Esophagus squamous epithelium (tissue), 5 donors: ENCODE measurements at regions not wholly inside any gene's neighbourhood (a gene's known extent, or its start where the extent isn't known, plus 50 kb on each side); places are given as distances from the start of the nearest gene placed in this dataset.

Experiments used
- DNase-seq: peaks from one replicate; lab custom pipeline; 2025; lab: John Stamatoyannopoulos, UW
- H3K27ac ChIP-seq, 4 donors: fragments of 200-600 bp; sonication (generic); one replicate each; pipeline ENCODE4 v1.5.1; 2016 to 2019; ENCODE audit warnings: mild to moderate bottlenecking in 1 of 4
- H3K27me3 ChIP-seq, 4 donors: fragments of 200-600 bp; sonication (generic); 1 replicate in 3 of 4; 2 replicates in 1 of 4; pipeline versions ENCODE4 v1.5.1 to v1.6.0; 2017 to 2021; ENCODE audit warnings: antibody characterized with exemption in 1 of 4
- H3K36me3 ChIP-seq, 3 donors: fragments of 200-600 bp; sonication (generic); one replicate each; pipeline ENCODE4 v1.5.1; 2016 to 2019
- H3K4me1 ChIP-seq, 3 donors: fragments of 200-600 bp; sonication (generic); one replicate each; pipeline ENCODE4 v1.5.1; 2017 to 2019
- H3K4me3 ChIP-seq, 4 donors: fragments of 200-600 bp; sonication (generic); 1 replicate in 3 of 4; 2 replicates in 1 of 4; pipeline ENCODE4 v1.5.1; 2016 to 2019; ENCODE audit warnings: mild to moderate bottlenecking in 2 of 4, moderate library complexity in 1 of 4
- H3K9me3 ChIP-seq, 3 donors: fragments of 200-600 bp; sonication (generic); one replicate each; pipeline ENCODE4 v1.5.1; 2016 to 2019
- POLR2A ChIP-seq, 4 donors: fragments of 450-650 bp; IDR thresholded peaks; one replicate each; pipeline ENCODE4 v1.6.1; 2017; ENCODE audit warnings: antibody characterized with exemption in 4 of 4, mild to moderate bottlenecking in 4 of 4, moderate library complexity in 3 of 4
- WGBS, 2 donors: methylation state at CpG; one replicate each; pipeline ENCODE4 v1.1.5; 2018; 5-methylcytosine and 5-hydroxymethylcytosine counted together
- intact Hi-C: fragments of 100-400 bp; cut with DNase I; formaldehyde crosslinking; loops from one replicate; pipeline ENCODE4 v1.15.0; 2022
- TF ChIP-seq, protein P1 (sequence below), 6 experiments: fragments of 450-650 bp in 4 of 6; fragments of 200-600 bp in 2 of 6; sonication (generic) in 2 of 6; IDR thresholded peaks; one replicate each; pipeline ENCODE4 v1.5.1; 2016 to 2019; ENCODE audit warnings: antibody characterized with exemption in 6 of 6, mild to moderate bottlenecking in 4 of 6, moderate library complexity in 4 of 6
- donor health status: DM: yes; HTN: yes; CAD: no.

DNA sequence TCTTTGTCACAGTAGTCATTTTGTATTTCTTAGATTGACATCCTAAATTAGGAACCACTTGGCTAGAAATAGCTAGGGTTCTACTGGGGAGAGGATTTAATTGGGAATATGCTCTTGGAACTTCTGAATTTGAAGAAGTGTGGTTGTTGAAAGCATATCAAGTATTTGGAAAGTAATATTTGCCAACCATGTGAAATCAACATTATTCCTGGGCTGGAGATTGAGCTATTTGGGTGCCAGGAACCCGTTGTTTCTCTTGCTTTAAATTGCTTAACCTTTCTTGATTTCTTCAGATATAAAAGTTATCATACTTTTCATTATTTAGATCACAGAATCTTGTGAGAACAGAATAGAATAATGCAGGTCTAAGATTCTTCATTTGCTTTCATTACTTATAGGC lies 178.4 kb upstream of the ELL2 start:
- no peaks in the 10 kb centered on the region for H3K27me3 ChIP-seq
- H3K4me3 ChIP-seq, result no peak overlapping the region
- TF ChIP-seq, protein P1, sequence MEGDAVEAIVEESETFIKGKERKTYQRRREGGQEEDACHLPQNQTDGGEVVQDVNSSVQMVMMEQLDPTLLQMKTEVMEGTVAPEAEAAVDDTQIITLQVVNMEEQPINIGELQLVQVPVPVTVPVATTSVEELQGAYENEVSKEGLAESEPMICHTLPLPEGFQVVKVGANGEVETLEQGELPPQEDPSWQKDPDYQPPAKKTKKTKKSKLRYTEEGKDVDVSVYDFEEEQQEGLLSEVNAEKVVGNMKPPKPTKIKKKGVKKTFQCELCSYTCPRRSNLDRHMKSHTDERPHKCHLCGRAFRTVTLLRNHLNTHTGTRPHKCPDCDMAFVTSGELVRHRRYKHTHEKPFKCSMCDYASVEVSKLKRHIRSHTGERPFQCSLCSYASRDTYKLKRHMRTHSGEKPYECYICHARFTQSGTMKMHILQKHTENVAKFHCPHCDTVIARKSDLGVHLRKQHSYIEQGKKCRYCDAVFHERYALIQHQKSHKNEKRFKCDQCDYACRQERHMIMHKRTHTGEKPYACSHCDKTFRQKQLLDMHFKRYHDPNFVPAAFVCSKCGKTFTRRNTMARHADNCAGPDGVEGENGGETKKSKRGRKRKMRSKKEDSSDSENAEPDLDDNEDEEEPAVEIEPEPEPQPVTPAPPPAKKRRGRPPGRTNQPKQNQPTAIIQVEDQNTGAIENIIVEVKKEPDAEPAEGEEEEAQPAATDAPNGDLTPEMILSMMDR (IDR thresholded peaks at IDR 0.05), result no peak
- no peak for TF ChIP-seq POLR2A (IDR thresholded peaks at IDR 0.05)
- WGBS, 2 donors, result 62 to 75% methylated on average over 1 of the region's 1 CpG
- no peaks in the 10 kb centered on the region for H3K36me3 ChIP-seq
- peaks cover 0 to 32% (median 14%) of the 10 kb centered on the region in 3 donors for H3K4me1 ChIP-seq
- intact Hi-C loops, result no loop called here
- H3K9me3 ChIP-seq, result no peaks in the 10 kb centered on the region
- DNase-seq, result no peak
- no peak overlapping the region for H3K27ac ChIP-seq

DNA sequence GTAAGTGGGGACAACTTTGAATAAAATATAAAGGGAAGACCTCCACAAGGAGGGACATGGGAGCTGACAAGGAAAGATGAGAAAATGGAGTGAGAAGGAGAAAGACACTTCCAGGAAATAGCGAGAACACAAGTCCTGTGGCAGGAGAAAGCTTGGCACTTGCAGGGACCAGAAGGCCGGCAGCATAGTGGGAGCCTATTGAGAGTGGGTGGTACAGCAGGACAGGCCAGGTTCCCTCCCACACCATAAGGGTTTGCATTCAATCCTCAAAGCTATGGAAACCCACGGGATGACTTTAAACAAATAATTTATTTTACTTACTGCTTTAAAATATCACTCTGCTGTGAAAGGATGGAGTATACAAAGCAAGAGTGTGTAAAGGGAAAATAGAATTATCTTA lies 173.2 kb upstream of the ELL2 start:
- WGBS, 2 donors, result 84 to 85% methylated on average over 3 of the region's 3 CpGs
- Histone ChIP-seq H3K4me1 (no peaks in the 10 kb centered on the region), H3K27me3 (no peaks in the 10 kb centered on the region), H3K36me3 (no peaks in the 10 kb centered on the region), H3K9me3 (no peaks in the 10 kb centered on the region), H3K4me3 (no peak overlapping the region), H3K27ac (no peak overlapping the region)
- no peak for DNase-seq
- intact Hi-C loops, result no loop called here
- TF ChIP-seq, protein P1 (IDR thresholded peaks at IDR 0.05), result no peak
- no peak for TF ChIP-seq POLR2A (IDR thresholded peaks at IDR 0.05)

DNA sequence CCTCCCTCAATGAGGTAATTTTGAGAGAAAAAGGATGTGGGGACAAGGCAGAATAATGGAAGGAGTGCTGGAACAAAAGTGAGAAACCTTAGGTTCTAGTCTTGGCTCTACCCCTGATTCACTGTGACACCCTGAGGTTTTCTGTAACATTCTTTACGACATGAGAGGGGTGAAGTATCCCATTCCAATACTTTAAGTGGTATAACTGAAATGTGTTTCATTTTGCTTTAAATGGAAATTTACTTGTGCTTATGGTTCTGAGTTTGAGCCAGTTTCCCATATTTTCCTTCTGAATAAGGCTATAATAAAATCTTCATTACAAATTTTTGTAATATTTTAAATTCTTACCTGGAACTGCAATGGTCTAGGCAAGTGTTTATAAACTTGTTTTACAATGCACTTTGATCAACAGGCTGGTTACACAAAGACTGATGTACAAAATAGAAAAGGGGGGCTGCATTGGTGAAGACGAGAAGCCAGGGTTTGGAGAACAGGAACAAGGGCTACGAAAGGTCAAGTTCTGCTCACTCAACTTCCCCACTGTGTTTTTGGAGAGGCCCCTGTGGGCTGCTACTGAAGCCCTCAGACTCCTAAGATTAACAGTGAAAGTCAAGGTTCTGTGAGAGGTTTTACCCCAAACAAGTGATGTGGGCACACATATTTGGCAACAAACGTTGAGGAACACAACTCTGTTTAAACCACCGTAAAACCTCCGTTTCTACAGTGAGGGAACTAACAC lies 171.9 kb upstream of the ELL2 start:
- intact Hi-C loops, result no loop called here
- WGBS, 2 donors, result 73 to 83% methylated on average over 6 of the region's 6 CpGs

DNA sequence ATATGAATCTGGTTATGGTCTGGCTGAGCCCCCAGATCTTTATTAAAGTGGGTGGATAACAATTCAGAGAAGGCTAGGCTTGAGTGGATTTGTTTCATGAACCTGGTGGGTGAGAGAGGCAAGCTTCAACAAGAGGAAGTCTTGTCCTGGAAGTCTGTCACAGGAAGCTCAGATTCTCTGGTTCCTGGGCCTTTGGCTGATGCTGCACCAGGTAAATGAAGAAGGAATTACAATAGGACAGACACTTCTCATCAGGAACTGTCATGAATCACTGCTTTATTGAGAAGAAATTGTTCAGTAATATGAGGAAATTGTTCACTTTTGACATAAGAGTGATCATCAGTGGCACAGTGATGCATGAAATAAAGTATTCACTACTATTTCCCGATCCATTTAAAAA lies 167.6 kb upstream of the ELL2 start:
- no peak overlapping the region for H3K27ac ChIP-seq
- no peaks in the 10 kb centered on the region for H3K9me3 ChIP-seq
- no peaks in the 10 kb centered on the region for H3K36me3 ChIP-seq
- 74 to 81% methylated on average over 1 of the region's 1 CpG for WGBS, 2 donors
- intact Hi-C loops, result no loop called here
- H3K4me1 ChIP-seq, result peaks cover 0 to 21% (median 4%) of the 10 kb centered on the region in 3 donors
- no peak for DNase-seq
- no peak for TF ChIP-seq POLR2A (IDR thresholded peaks at IDR 0.05)
- TF ChIP-seq, protein P1 (IDR thresholded peaks at IDR 0.05), result no peak
- H3K4me3 ChIP-seq, result no peak overlapping the region
- H3K27me3 ChIP-seq, result no peaks in the 10 kb centered on the region

More for the DNA sequence above, 171.9 kb upstream of the ELL2 start:
- no peaks in the 10 kb centered on the region for H3K27me3 ChIP-seq
- H3K27ac ChIP-seq, result no peak overlapping the region
- no peak overlapping the region for H3K4me3 ChIP-seq
- no peak for DNase-seq
- no peaks in the 10 kb centered on the region for H3K36me3 ChIP-seq
- H3K9me3 ChIP-seq, result no peaks in the 10 kb centered on the region
- no peaks in the 10 kb centered on the region for H3K4me1 ChIP-seq
- TF ChIP-seq POLR2A (IDR thresholded peaks at IDR 0.05), result no peak

DNA sequence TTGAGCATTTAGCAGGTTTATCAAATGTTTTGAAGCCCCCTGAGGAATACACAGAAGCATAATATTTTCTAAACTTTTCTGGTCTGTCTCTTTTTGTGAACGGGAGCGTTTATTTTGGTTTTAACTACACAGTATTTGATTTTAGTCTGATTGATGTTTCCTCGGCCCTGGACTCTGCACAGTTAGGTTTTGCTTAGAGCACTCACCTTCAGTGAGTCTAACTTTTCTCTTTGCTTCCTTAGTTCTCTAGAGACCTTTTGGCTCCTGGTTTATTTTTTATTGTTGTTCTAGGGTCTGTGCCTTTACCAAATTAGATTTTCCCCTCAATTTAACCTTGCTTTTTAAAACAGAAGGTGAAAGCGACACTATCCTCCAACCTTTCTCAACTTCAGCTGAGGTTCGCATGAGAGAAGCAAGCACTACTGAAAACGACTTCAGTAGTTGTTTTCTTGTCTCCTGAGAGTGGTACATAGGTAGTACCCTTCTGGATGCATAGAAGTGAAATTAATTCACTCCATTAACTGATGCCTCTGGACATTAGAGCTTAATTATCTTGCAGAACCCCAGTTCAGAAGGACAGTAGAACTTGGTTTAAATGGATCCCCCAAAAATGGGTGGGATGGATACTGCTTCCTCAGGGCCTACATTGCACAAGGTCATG lies 166.7 kb upstream of the ELL2 start:
- Histone ChIP-seq H3K27ac (no peak overlapping the region), H3K4me1 (peaks cover 0 to 23% (median 4%) of the 10 kb centered on the region in 3 donors), H3K9me3 (no peaks in the 10 kb centered on the region), H3K27me3 (no peaks in the 10 kb centered on the region), H3K4me3 (no peak overlapping the region), H3K36me3 (no peaks in the 10 kb centered on the region)
- intact Hi-C loops, result no loop called here
- TF ChIP-seq, protein P1 (IDR thresholded peaks at IDR 0.05), result no peak
- no peak for TF ChIP-seq POLR2A (IDR thresholded peaks at IDR 0.05)
- WGBS, 2 donors, result 80% methylated on average over 6 of the region's 6 CpGs
- no peak for DNase-seq
